Neuronal stem cell (in vitro differentiated cells): ENCODE measurements at regions not wholly inside any gene's neighbourhood (a gene's known extent, or its start where the extent isn't known, plus 50 kb on each side); places are given as distances from the start of the nearest gene placed in this dataset.
"Not testable (repeated sequence)": the region's sequence is repeated elsewhere in the genome, so short reads cannot be mapped to it uniquely, and the experiment has no call there.

ENCODE experiments used
- DNase-seq: peaks from one replicate; pipeline ENCODE4 v3.0.0-alpha.2; 2013; ENCODE audit warnings: low spot score
- H2AFZ ChIP-seq: one replicate; pipeline ENCODE4 v1.6.1; 2013; ENCODE audit warnings: mild to moderate bottlenecking, low read length, inconsistent platforms
- H2AK5ac ChIP-seq: 2 replicates; pipeline ENCODE4 v1.6.1; 2013; ENCODE audit warnings: low read depth, mild to moderate bottlenecking, inconsistent platforms, low read length, moderate library complexity, mixed read lengths
- H2BK120ac ChIP-seq: 2 replicates; pipeline ENCODE4 v1.6.1; 2013; ENCODE audit warnings: low read depth, mild to moderate bottlenecking, inconsistent platforms, low read length, moderate library complexity, mixed read lengths
- H2BK12ac ChIP-seq: one replicate; pipeline ENCODE4 v1.6.1; 2013; ENCODE audit warnings: low read length, inconsistent platforms
- H2BK15ac ChIP-seq: 2 replicates; pipeline ENCODE4 v1.6.1; 2013; ENCODE audit warnings: mild to moderate bottlenecking, low read length, inconsistent platforms, mixed read lengths
- H2BK5ac ChIP-seq: one replicate; pipeline ENCODE4 v1.6.1; 2013; ENCODE audit warnings: inconsistent platforms, mild to moderate bottlenecking, low read length, moderate library complexity
- H3K14ac ChIP-seq: one replicate; pipeline ENCODE4 v1.6.1; 2013; ENCODE audit warnings: low read length, inconsistent platforms
- H3K18ac ChIP-seq: 2 replicates; pipeline ENCODE4 v1.6.1; 2013; ENCODE audit warnings: low read length, inconsistent platforms
- H3K23ac ChIP-seq: 2 replicates; pipeline ENCODE4 v1.6.1; 2013; ENCODE audit warnings: low read depth, mild to moderate bottlenecking, mixed read lengths, low read length, inconsistent platforms; ENCODE audit not compliant: poor library complexity
- H3K27ac ChIP-seq: replicated peaks from 3 replicates; pipeline ENCODE4 v1.5.1; 2013; ENCODE audit warnings: low read length, inconsistent platforms
- H3K27me3 ChIP-seq, 3 experiments: 2 replicates each; pipeline ENCODE4 v1.6.1; 2013; ENCODE audit warnings: low read length in 3 of 3, mild to moderate bottlenecking in 2 of 3, inconsistent platforms in 1 of 3, low read depth in 1 of 3, mixed read lengths in 1 of 3, moderate library complexity in 1 of 3; ENCODE audit not compliant: control insufficient read depth in 3 of 3, insufficient read depth in 3 of 3
- H3K36me3 ChIP-seq, 2 donors: replicated peaks in 1 of 2; 2 replicates each; pipeline ENCODE4 v1.6.1; 2013; ENCODE audit warnings: low read length in 2 of 2; ENCODE audit not compliant: control insufficient read depth in 2 of 2, insufficient read depth in 2 of 2
- H3K4ac ChIP-seq: 2 replicates; pipeline ENCODE4 v1.6.1; 2013; ENCODE audit warnings: inconsistent platforms, mild to moderate bottlenecking, low read length, moderate library complexity
- H3K4me1 ChIP-seq, 2 donors: 1 replicate in 1 of 2; 2 replicates in 1 of 2; pipeline ENCODE4 v1.6.1; 2013; ENCODE audit warnings: low read length in 2 of 2, low read depth in 1 of 2; ENCODE audit not compliant: control insufficient read depth in 2 of 2, insufficient read depth in 1 of 2
- H3K4me2 ChIP-seq: one replicate; pipeline ENCODE4 v1.6.1; 2013; ENCODE audit warnings: mild to moderate bottlenecking, low read length, inconsistent platforms; ENCODE audit not compliant: insufficient read depth, poor library complexity, severe bottlenecking
- H3K4me3 ChIP-seq, 2 donors: 2 replicates each; pipeline ENCODE4 v1.5.1; 2013; ENCODE audit warnings: low read length in 2 of 2, mild to moderate bottlenecking in 2 of 2, inconsistent platforms in 1 of 2, moderate library complexity in 1 of 2
- H3K79me1 ChIP-seq: one replicate; pipeline ENCODE4 v1.6.1; 2013; ENCODE audit warnings: low read depth, mild to moderate bottlenecking, inconsistent platforms, low read length, moderate library complexity
- H3K9ac ChIP-seq: one replicate; pipeline ENCODE4 v1.6.1; 2013; ENCODE audit warnings: mild to moderate bottlenecking, low read depth, low read length, inconsistent platforms; ENCODE audit not compliant: poor library complexity
- H3K9me3 ChIP-seq, 2 donors: replicated peaks in 1 of 2; 2 replicates each; pipeline versions ENCODE3 to v1.6.1; 2013; ENCODE audit warnings: low read length in 2 of 2, mild to moderate bottlenecking in 2 of 2, inconsistent platforms in 1 of 2, low read depth in 1 of 2, mixed read lengths in 1 of 2, moderate library complexity in 1 of 2; ENCODE audit not compliant: control insufficient read depth in 2 of 2, insufficient read depth in 1 of 2
- H4K8ac ChIP-seq: one replicate; pipeline ENCODE4 v1.6.1; 2013; ENCODE audit warnings: low read depth, mild to moderate bottlenecking, inconsistent platforms, low read length, moderate library complexity
- H4K91ac ChIP-seq: one replicate; pipeline ENCODE4 v1.6.1; 2013; ENCODE audit warnings: low read length, low read depth, mild to moderate bottlenecking, inconsistent platforms; ENCODE audit not compliant: poor library complexity
- WGBS, 2 donors: extraction: QIAGEN DNeasy Blood & Tissue Kit; methylation state at CpG; one replicate each; pipeline ENCODE4 v1.1.7; 2013; ENCODE audit warnings: missing lambda C conversion rate in 2 of 2, mixed read lengths in 1 of 2; ENCODE audit not compliant: insufficient read length in 2 of 2, insufficient replicate concordance in 1 of 2; ENCODE audit errors: extremely low coverage in 2 of 2; 5-methylcytosine and 5-hydroxymethylcytosine counted together

DNA sequence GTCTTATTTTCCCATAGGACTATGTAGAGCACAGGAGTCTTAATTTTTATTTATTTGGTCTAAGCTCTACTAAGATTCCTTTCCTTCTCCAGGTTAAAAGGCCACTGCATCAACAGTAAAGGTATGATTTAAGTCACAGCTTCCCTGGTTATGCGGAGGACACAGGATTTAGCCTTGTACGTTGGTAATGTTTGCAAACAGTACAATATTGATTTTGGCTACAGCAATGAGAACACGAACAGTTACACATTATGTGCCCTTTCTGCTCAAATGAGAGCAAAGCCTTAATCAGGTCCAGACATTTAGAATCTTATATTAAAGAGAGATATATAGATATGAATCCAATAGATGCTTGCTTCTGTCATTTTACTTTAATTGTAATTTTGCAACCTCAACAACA lies 264.0 kb downstream of the NUF2 start:
- Histone ChIP-seq H3K4me2 (no peak overlapping the region), H2BK5ac (no peak overlapping the region), H2AFZ (no peak overlapping the region), H2AK5ac (no peak overlapping the region), H3K79me1 (no peaks in the 10 kb centered on the region), H3K9ac (no peak overlapping the region), H3K23ac (no peak overlapping the region), H2BK120ac (no peak overlapping the region), H3K4me3 (no peak overlapping the region), H3K4me1 (no peaks in the 10 kb centered on the region), H3K14ac (no peak overlapping the region), H4K91ac (no peak overlapping the region), H3K4ac (no peak overlapping the region), H4K8ac (no peak overlapping the region), H2BK15ac (no peak overlapping the region), H3K9me3 (no peaks in the 10 kb centered on the region), H3K27me3 (no peaks in the 10 kb centered on the region), H3K36me3 (no peaks in the 10 kb centered on the region), H2BK12ac (no peak overlapping the region), H3K27ac (no peak overlapping the region), H3K18ac (no peak overlapping the region)
- WGBS, 2 donors, result no CpG with 5 or more reads among the region's 3 CpGs
- no peak for DNase-seq

DNA sequence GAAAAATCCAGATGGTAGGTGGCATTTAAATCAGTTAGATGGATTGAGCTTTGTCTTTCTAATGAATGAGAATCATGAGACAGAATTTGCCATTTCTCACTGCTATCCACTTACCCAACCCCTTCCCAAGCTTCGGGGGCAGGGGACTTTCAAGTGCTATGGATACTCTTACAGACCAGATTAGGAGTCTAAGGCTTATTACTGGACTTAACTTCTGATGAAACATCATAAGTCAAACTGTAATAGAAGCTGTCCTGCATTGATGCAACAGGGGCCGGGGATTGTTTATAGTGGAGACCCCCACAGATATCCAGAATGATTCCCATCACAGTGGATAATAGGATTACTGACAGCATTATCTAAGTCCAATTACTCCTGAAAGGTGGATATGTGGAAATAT lies 267.0 kb downstream of the NUF2 start:
- no peak overlapping the region for H2BK5ac ChIP-seq
- no peak overlapping the region for H4K8ac ChIP-seq
- H2AFZ ChIP-seq, result no peak overlapping the region
- H2BK15ac ChIP-seq, result no peak overlapping the region
- no peak overlapping the region for H2BK12ac ChIP-seq
- no peaks in the 10 kb centered on the region for H3K36me3 ChIP-seq
- H3K4me1 ChIP-seq, result no peaks in the 10 kb centered on the region
- WGBS, 2 donors, result no CpG with 5 or more reads among the region's 2 CpGs
- H3K18ac ChIP-seq, result no peak overlapping the region
- no peak overlapping the region for H3K9ac ChIP-seq
- no peak overlapping the region for H3K4me3 ChIP-seq
- H4K91ac ChIP-seq, result no peak overlapping the region
- H3K27ac ChIP-seq, result no peak overlapping the region
- H3K79me1 ChIP-seq, result no peaks in the 10 kb centered on the region
- H2BK120ac ChIP-seq, result no peak overlapping the region
- no peak overlapping the region for H3K14ac ChIP-seq
- no peak overlapping the region for H3K4ac ChIP-seq
- no peak for DNase-seq
- H3K9me3 ChIP-seq, result no peaks in the 10 kb centered on the region
- no peak overlapping the region for H2AK5ac ChIP-seq
- H3K27me3 ChIP-seq, result no peaks in the 10 kb centered on the region
- no peak overlapping the region for H3K23ac ChIP-seq
- no peak overlapping the region for H3K4me2 ChIP-seq

GRCh38 chr1:163589735-163590134 lies 268.0 kb downstream of the NUF2 start:
- Histone ChIP-seq H3K27ac (no peak overlapping the region), H2BK120ac (no peak overlapping the region), H3K4me1 (no peaks in the 10 kb centered on the region), H2BK15ac (no peak overlapping the region), H3K9me3 (no peaks in the 10 kb centered on the region), H4K8ac (no peak overlapping the region), H3K9ac (no peak overlapping the region), H2AFZ (no peak overlapping the region), H2BK5ac (no peak overlapping the region), H3K27me3 (no peaks in the 10 kb centered on the region), H2AK5ac (no peak overlapping the region), H3K14ac (no peak overlapping the region), H3K4me3 (no peak overlapping the region), H3K79me1 (no peaks in the 10 kb centered on the region), H3K4me2 (no peak overlapping the region), H3K36me3 (no peaks in the 10 kb centered on the region), H3K18ac (no peak overlapping the region), H3K4ac (no peak overlapping the region), H2BK12ac (no peak overlapping the region), H4K91ac (no peak overlapping the region), H3K23ac (no peak overlapping the region)
- WGBS, 2 donors, result no CpG with 5 or more reads among the region's 2 CpGs
- DNase-seq, result no peak

DNA sequence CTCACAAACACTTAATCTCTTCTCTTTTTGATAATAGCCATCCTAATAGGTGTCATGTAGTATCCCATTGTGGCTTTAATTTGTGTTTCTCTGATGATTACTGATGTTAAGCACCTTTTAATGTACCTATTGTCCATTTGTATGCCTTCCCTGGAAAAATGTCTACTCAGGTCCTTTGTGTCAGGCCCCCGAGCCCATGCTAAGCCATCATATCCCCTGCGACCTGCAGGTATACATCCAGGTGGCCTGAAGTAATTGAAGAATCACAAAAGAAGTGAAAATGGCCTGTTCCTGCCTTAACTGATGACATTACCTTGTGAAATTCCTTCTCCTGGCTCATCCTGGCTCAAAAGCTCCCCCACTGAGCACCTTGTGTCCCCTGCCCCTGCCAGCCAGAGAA lies 269.4 kb downstream of the NUF2 start:
- not testable (repeated sequence) for H3K4me1 ChIP-seq, H2BK12ac ChIP-seq, H3K27me3 ChIP-seq, H4K91ac ChIP-seq, H3K36me3 ChIP-seq, DNase-seq, H2BK120ac ChIP-seq, H3K27ac ChIP-seq, H4K8ac ChIP-seq, H2AFZ ChIP-seq, H3K9me3 ChIP-seq, H2AK5ac ChIP-seq, H2BK15ac ChIP-seq, H3K23ac ChIP-seq, H3K18ac ChIP-seq, H3K14ac ChIP-seq, H3K4me3 ChIP-seq, H2BK5ac ChIP-seq, H3K79me1 ChIP-seq, H3K4ac ChIP-seq, H3K4me2 ChIP-seq, H3K9ac ChIP-seq
- WGBS, 2 donors, result no CpG with 5 or more reads among the region's 2 CpGs
